GM19238 (cell line): ENCODE measurements at regions not wholly inside any gene's neighbourhood (a gene's known extent, or its start where the extent isn't known, plus 50 kb on each side); places are given as distances from the start of the nearest gene placed in this dataset.

Experiments used
- DNase-seq: peaks from one replicate; pipeline ENCODE4 v3.0.0; 2011; ENCODE audit warnings: low spot score; ENCODE audit not compliant: insufficient read length

DNA sequence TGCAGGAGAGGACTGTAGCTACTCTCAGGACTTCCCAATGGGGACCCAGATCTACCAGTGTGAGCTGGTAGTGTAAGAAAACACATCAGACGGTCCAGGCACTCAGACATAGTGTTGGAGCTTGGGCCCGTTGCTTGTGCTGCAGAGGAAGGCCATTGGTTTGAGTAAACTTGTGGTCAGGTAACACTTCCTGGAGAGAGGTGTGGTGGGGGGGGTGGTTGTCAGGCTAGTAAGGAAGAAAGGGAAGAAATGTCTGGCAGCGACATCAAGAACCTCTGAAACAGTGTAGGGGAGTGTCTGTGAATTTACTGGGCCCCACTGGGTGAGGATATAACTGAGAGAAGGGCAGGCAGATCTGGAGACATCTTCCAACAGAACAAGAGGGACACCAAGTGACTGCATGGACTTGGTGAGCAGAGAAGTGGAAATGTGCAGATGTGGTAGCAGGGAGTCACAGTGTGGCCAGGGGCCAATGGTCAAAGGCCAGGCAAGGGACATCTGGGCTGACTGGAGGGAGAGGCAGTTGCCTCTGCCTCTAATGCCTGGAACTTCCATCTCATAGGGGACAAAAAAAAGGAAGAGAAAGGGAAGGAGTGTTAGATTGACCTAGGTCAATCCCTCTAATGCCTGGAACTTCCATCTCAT lies 63.7 kb upstream of the MRPS22 start:
- DNase-seq = no peak

DNA sequence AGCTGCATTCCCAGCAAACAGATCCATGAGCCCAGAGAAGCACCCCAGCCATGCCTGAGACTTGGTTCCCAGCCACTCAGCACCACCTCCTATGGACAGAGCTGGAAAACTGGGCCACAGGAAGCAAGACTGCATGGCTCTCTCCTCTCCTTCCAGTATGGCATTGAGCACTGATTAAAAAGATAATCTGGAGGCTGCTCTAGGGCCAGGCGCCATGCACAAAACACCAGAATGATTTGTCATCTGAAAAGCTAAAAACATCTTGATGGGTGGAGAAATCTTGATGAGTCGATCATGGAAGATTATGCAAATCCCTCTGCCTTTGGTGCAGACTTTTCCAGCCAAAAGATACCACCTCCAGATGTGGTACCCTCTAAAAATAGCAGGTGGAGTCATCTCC lies 62.7 kb upstream of the MRPS22 start:
- no peak for DNase-seq

DNA sequence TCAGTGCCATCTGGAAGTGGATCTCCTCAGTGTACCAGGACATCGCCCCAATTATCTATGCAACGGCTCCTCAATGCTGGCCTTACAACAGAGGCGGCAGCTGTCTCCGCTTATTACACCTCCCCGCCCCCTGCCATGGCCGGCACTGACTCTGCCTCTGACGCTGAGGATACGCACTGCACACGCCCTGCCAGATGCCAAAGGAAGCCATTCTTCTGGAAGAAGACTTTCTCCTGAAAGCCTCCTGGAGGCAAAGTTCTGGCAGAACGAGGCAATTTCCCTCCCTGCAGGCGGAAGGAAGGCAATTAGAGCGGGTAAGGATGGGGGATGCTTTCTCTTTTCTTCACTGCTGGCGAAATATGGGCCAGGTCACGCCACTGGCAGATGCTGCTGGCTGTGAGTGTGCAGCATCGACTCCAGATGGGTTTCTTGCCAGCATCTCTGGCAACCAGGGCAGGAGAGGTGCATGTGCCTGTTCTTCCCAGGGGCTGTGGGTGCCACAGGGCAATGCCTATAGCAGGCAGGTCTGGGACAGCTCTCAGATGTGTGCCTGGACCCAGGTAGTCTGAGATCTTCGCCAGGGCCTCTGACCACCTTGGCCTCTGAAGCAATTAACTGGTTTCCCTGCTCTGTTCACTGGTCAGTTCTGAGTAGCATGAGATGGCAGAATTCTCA lies 62.2 kb upstream of the MRPS22 start:
- DNase-seq = no peak

DNA sequence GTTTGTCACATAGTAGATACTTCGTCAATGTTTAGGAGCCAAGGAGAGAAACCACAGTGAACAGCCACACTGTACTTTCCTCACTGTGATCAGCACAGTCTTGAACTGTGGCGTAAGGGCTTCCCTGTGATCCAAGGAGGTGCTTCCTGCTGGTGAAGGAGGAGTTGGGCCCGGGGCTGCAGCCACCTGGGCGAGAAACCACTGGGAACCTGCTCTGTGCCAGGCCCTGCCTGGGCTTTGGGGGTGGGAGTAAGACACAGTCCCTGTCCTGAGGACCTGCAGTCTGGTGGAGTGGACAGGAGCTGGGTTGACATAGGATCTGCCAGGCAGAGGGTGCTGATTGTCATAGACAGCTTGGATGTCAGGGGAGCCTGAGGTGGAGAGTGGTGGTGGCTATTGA lies 60.5 kb upstream of the MRPS22 start:
- no peak for DNase-seq

DNA sequence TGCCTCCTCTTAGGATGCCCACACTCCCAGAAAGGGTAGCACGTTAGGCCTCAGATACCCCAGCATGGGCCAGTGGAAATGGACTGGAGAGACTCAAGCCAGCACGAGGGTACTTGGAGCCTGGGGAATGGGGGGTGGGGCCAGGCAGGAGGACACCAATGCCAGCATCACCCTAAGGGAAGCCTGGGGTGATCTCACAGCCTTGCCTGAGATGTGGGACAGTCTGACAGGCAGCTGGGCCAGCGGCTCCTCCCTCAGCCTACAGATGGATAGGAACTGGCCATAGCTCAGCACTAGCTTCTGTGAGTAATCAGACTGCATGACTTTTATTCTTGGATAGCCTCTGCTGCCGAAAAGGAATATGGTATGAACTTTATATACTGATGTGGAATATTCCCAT lies 59.6 kb upstream of the MRPS22 start:
- no peak for DNase-seq

DNA sequence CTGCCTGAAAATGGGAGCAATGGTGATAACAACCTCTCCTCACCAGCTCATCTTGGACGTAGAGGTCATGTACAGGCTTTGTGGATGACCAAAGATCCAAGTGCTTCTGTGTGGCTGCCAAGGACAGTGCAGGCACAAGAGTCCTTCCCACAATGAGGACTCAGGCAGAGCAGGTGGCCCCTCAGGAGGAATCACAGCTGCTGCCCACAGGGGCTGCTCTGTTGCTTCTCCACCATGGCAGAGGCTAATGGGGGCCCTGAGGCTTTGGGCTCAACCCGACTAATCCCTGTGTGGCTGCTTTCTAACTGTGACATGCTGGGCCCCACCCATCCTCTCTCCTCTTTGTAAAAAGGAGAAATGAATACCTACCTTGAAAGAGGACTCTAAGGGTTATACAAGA lies 58.1 kb upstream of the MRPS22 start:
- DNase-seq = no peak

DNA sequence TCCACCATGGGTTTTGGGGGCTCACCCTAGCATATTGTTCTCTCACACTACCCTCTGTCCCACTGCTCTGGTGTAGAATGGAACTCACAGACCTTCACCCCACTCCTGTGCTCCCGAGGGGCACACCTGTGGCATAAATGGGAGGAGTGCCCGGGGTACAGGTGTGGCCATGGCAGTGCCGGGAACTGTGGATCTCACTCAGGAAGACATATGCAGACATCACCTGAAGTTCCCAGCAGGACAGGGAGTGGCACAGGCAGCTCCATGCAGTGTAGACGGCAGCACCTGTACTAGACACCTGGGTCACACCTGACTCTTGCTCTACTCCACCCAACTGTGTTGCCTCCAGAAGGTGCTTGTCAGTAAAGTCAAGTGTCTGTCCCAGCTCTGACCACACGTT lies 57.6 kb upstream of the MRPS22 start:
- DNase-seq = no peak

DNA sequence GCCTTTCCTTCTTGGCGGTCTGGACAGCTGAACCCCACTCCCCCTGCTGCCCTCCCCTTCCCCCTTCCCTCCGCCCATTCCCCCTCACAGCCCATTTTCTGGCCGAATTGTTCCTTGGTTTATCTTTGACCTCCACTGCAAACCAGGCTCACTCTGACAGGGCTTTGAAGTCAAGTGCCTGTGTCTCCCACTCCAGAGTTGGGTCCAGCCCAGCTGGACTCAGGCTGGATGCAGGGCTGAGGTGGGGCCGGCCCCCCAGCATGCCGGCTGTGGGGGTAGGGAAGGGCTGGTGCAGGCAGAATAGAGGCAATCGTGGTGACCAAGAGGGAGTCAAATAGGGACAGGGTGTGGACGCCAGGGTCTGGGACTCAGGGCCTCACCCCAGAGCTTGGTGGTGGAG lies 57.0 kb upstream of the MRPS22 start:
- no peak for DNase-seq

DNA sequence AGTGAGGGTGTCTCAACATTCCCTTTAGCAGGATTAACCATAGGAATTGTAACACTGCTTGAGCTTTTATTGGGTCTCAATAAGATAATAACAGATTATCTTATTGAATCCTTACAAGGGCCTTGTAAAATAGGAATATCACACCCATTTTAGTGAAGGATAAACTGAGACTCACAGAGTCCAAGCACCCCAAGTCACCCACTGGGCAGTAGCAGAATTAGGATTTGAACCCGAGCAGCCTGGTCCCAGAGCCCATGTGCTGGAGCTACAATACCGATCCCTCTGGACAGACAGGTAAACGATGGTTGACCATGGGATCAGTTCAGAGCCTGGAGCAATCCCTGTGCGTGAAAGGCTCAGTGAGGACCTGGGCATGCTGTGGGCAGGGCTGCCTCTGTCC lies 56.3 kb upstream of the MRPS22 start:
- no peak for DNase-seq

DNA sequence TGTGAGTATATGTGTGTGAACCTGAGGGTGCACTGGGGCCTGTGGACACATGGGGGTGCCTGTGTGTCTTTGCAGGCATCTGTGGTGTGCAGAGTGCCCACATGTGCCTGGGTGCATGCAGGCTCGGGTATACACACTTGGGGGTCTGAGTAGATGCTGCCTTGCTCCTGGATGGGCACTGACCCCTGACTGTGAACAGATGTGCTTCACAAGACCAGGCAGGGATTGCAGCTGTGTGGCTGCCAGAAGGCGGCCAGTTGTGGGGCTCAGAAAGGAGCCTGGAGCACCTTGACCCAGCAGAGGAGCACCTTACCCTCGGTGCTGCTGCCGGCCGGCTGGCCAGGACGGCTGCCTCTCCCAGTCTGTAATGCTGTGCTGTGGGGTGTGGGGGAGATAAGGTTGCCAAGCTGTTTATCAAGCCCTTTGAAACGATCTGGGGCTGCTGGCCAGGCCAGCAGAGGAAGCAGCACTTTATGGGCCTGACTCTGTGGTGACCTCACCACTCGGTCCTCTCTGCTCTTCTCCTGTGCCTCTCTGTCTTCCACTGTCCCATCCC lies 55.5 kb upstream of the MRPS22 start:
- no peak for DNase-seq

DNA sequence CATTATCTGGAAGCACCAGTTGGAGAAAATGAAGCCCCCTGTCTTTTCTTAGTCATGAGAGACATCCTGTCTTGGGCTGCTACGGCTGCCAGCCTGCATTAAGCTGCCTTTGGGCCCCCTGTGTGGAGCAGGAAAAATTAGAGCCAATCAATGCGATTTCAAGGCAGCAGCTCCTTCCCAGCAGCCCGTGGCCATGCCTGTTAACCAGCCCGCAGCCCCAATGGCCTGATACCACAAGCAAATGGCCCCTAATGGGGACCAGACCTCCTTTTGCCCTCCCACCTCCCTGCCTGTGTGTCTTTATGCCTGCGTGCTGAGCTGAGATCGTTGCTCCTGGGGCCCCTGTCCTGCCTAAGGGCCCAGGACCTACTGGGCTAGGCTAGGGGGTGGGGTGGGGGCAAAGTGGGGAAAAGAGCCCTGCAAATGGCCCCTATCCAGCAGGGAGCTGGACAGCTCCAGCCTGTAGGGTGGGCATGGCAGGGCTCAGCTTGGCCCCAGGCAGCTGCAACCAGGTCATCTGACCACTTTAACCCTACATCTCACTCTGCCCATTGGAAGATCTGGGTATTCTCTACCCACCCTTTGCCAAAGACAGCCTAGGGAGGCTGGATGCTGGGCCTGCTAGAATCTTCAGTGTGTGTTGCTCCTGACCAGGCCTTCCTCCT lies 53.8 kb upstream of the MRPS22 start:
- no peak for DNase-seq

DNA sequence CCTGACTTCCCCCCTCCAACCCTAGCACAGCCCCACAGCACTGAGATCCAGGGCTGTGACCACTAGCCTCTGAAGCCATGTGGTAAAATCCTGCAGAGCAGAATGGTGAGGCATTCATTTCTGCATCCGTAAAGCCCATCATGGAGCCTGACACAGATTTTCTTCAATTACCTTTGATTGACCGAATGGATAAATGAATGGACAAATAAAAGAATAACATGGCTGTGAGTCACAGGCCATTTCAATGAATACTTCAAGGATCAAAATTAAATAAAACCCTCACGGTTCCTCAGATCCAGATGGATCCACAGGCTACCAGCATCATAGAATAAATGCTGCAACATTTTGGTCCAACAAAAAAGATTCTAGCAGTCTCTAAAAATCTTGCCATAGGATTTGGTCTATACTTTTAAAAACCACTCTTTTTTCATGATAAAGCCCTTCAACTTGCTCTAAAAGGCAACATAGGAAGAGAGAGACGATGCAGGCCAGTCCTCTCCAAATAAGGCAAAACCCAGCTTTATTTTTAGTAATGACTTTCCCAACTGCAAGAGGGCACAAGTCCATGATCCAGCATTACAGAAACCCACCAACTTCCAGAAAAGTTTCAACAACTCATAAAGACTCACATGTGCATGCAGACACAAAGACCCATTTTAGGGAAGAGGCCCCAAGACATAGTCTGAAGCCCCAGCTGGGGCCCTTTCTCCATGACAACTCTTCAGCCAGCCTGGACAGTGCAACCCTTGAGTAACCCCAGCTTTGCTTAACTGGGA lies 52.4 kb upstream of the MRPS22 start:
- no peak for DNase-seq

DNA sequence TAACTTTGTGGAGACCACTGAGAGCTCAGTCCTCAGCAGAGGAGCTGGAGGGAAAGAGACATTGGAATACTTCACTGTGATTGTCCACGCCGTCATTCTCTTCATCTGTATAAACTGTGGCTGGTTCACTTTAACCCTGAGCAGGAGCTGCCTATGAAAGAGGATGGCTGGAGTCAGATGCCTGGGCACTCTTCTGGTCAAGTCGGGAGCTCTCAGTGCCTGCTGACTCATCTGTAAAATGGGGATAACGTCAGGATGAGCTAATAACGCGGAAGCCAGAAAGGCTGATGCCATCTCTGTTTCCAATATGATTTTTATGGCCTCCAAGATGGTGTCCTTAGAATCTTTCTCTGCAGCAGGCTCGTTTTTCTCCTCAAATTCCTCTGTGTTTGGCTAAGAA lies 51.6 kb upstream of the MRPS22 start:
- DNase-seq = no peak

DNA sequence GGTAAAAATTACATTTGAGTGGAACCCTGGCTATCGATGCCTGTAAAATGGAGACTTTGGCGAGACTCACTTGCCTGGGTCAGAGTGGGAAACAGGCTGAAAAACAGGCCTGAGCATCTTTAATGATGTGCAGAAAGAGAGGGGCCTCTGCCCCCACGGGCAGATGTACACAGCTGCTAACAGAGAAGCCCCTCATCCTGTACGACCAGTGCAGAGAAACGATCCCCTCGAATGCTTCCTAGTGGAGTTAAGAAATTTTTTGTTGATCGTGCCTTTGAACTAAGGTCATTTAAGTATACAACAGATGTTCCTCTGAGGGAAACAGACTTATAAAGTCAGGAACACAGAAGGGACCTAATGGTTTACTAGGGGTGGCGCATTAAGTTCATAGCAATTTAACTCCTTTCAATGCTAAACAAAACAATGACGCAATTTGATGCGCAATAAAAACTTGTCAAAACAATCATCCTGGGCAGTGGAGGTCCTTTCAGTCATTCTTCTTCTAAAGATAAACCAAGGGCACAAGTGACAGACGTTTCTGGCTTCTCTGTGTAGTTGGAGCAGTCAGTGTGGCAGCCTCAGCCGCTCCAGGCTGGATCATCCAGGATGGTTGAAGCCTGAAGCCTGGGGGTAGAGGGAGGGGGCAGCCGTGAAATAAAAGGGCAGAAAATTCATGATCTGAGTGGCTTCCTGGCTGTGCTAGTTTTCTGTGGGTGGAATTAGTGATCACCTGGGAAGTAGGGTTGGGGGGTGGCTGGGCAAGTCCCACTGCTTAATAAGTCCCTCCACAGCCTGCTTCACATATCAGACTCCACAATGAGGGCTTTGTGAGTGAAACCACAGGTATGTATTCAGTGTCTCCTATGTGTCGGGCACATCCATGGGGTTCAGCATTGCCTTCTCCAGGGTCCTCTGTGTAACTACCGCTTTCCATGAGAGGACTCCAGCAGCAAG lies 50.8 kb upstream of the MRPS22 start:
- DNase-seq = no peak

DNA sequence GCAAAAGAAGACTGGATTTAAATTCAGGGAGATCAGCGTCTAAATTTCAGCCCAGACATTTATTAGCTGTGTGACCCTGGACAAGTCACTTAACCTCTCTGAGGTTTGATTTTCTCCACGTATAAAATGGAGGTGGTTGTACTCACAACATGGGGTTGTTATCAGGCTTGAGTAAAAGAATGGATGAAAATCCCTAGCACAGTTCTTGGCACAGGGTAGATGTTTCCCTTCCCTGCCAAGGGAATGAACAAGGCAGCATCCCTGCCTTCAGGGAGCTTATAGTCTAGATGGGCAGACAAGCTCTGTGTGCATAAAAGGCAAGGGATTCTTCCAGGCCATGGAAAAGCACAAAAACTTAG lies 50.2 kb upstream of the MRPS22 start:
- DNase-seq = no peak
